DND-41 (cell line): ENCODE measurements at regions not wholly inside any gene's neighbourhood (a gene's known extent, or its start where the extent isn't known, plus 50 kb on each side); places are given as distances from the start of the nearest gene placed in this dataset.

Experiments used
- ATAC-seq: fragments of 200-7000 bp; cut with Tn5 transposase; 3 replicates; pipeline ENCODE4 v1.9.1; 2021; ENCODE audit warnings: low read depth; ENCODE audit not compliant: insufficient read depth
- DNase-seq: peaks from one replicate; pipeline ENCODE4 v3.0.0-alpha.2; 2020
- H2AFZ ChIP-seq: 2 replicates; pipeline ENCODE4 v1.6.0; 2012; ENCODE audit warnings: low read depth, low read length
- H3K27ac ChIP-seq: 2 replicates; pipeline ENCODE4 v1.5.1; 2012; ENCODE audit warnings: low read length, inconsistent platforms
- H3K27me3 ChIP-seq: fragments of 200-600 bp; sonication (generic); 2 replicates; pipeline ENCODE4 v1.6.0; 2012; ENCODE audit warnings: low read length, mild to moderate bottlenecking, inconsistent platforms; ENCODE audit not compliant: insufficient read depth, poor library complexity
- H3K36me3 ChIP-seq: 2 replicates; pipeline ENCODE4 v1.5.1; 2012; ENCODE audit warnings: low read length, inconsistent platforms; ENCODE audit not compliant: insufficient read depth
- H3K4me1 ChIP-seq: 2 replicates; pipeline ENCODE4 v1.5.1; 2012; ENCODE audit warnings: mild to moderate bottlenecking, low read length; ENCODE audit not compliant: insufficient read depth
- H3K4me2 ChIP-seq: 2 replicates; pipeline ENCODE4 v1.6.0; 2012; ENCODE audit warnings: mild to moderate bottlenecking, moderate library complexity, low read length, inconsistent platforms; ENCODE audit not compliant: insufficient read depth
- H3K4me3 ChIP-seq, 2 experiments: fragments of 200-600 bp in 1 of 2; shearing (Covaris generic) in 1 of 2; 2 replicates each; pipeline ENCODE4 v1.5.1; 2012 to 2016; ENCODE audit warnings: inconsistent platforms in 2 of 2, low read length in 2 of 2, mild to moderate bottlenecking in 2 of 2, low read depth in 1 of 2, moderate library complexity in 1 of 2
- H3K79me2 ChIP-seq: 2 replicates; pipeline ENCODE4 v1.6.0; 2012; ENCODE audit warnings: low read length, inconsistent platforms; ENCODE audit not compliant: insufficient read depth
- H3K9ac ChIP-seq: 2 replicates; pipeline ENCODE4 v1.6.0; 2012; ENCODE audit warnings: low read depth, mild to moderate bottlenecking, inconsistent platforms, low read length, moderate library complexity
- H3K9me3 ChIP-seq: 2 replicates; pipeline ENCODE4 v1.5.1; 2012; ENCODE audit warnings: low read length, moderate library complexity, mild to moderate bottlenecking, inconsistent platforms; ENCODE audit not compliant: insufficient read depth, severe bottlenecking
- H4K20me1 ChIP-seq: 2 replicates; pipeline ENCODE4 v1.6.0; 2012; ENCODE audit warnings: low read length; ENCODE audit not compliant: insufficient read depth
- CTCF ChIP-seq: IDR thresholded peaks from 2 replicates; pipeline ENCODE4 v1.5.1; 2012; ENCODE audit warnings: borderline replicate concordance, low read length, moderate library complexity, mild to moderate bottlenecking; ENCODE audit not compliant: poor library complexity, severe bottlenecking; ENCODE audit errors: extremely low read depth
- EZH2 ChIP-seq: IDR thresholded peaks from 3 replicates; pipeline ENCODE4 v1.6.1; 2012; ENCODE audit warnings: borderline replicate concordance, low read depth, mild to moderate bottlenecking, moderate library complexity, low read length, inconsistent platforms; ENCODE audit not compliant: severe bottlenecking

- Histone ChIP-seq H4K20me1 (no peaks in the 10 kb centered on the region), H2AFZ (no peak overlapping the region), H3K9ac (no peak overlapping the region), H3K36me3 (no peaks in the 10 kb centered on the region), H3K4me1 (no peaks in the 10 kb centered on the region), H3K27ac (no peak overlapping the region), H3K9me3 (no peaks in the 10 kb centered on the region), H3K4me2 (no peak overlapping the region), H3K79me2 (no peaks in the 10 kb centered on the region), H3K4me3 (no peak overlapping the region), H3K27me3 (peaks cover under 1% of the 10 kb centered on the region)
- TF ChIP-seq EZH2 (no peak), CTCF (no peak)
- ATAC-seq, result no peak
- DNase-seq, result no peak
Observed at GRCh38 chr4:113821856-113822255, 60.3 kb upstream of the CAMK2D start.

GRCh38 chr4:113820108-113820507, 58.6 kb upstream of the CAMK2D start:
- Histone ChIP-seq H3K27ac (no peak overlapping the region), H3K9me3 (no peaks in the 10 kb centered on the region), H3K36me3 (no peaks in the 10 kb centered on the region), H3K27me3 (no peaks in the 10 kb centered on the region), H3K4me3 (no peak overlapping the region), H3K4me1 (no peaks in the 10 kb centered on the region), H4K20me1 (no peaks in the 10 kb centered on the region), H3K79me2 (no peaks in the 10 kb centered on the region), H2AFZ (no peak overlapping the region), H3K4me2 (no peak overlapping the region), H3K9ac (no peak overlapping the region)
- TF ChIP-seq CTCF (no peak), EZH2 (no peak)
- DNase-seq, result no peak
- ATAC-seq, result no peak

- Histone ChIP-seq H3K9me3 (no peaks in the 10 kb centered on the region), H2AFZ (no peak overlapping the region), H3K4me2 (no peak overlapping the region), H3K9ac (no peak overlapping the region), H3K27ac (no peak overlapping the region), H4K20me1 (no peaks in the 10 kb centered on the region), H3K4me3 (no peak overlapping the region), H3K27me3 (no peaks in the 10 kb centered on the region), H3K4me1 (no peaks in the 10 kb centered on the region), H3K36me3 (no peaks in the 10 kb centered on the region), H3K79me2 (no peaks in the 10 kb centered on the region)
- DNase-seq (no peak), ATAC-seq (no peak)
- TF ChIP-seq EZH2, result no peak
Observed at GRCh38 chr4:113815826-113816225, 54.3 kb upstream of the CAMK2D start.

- Histone ChIP-seq H4K20me1 (no peaks in the 10 kb centered on the region), H3K9me3 (no peaks in the 10 kb centered on the region), H3K36me3 (no peaks in the 10 kb centered on the region), H3K4me3 (no peak overlapping the region), H3K4me2 (no peak overlapping the region), H3K79me2 (no peaks in the 10 kb centered on the region), H3K27me3 (peaks cover 6% of the 10 kb centered on the region), H3K9ac (no peak overlapping the region), H2AFZ (no peak overlapping the region), H3K4me1 (no peaks in the 10 kb centered on the region), H3K27ac (no peak overlapping the region)
- TF ChIP-seq CTCF (no peak), EZH2 (no peak)
- no peak for ATAC-seq
- DNase-seq, result no peak
Observed at GRCh38 chr4:113811359-113811758, 49.8 kb upstream of the CAMK2D start.
